Mesendoderm (in vitro differentiated cells): ENCODE measurements at regions not wholly inside any gene's neighbourhood (a gene's known extent, or its start where the extent isn't known, plus 50 kb on each side); places are given as distances from the start of the nearest gene placed in this dataset.
"Not testable (repeated sequence)": the region's sequence is repeated elsewhere in the genome, so short reads cannot be mapped to it uniquely, and the experiment has no call there.

ENCODE experiments used
- DNase-seq: peaks from one replicate; pipeline ENCODE4 v3.0.0; 2013
- H2AK5ac ChIP-seq: 2 replicates; pipeline ENCODE4 v1.6.1; 2013; ENCODE audit warnings: low read length, inconsistent platforms
- H2BK120ac ChIP-seq: 2 replicates; pipeline ENCODE4 v1.6.1; 2013; ENCODE audit warnings: low read depth, mild to moderate bottlenecking, low read length, moderate library complexity, mixed read lengths
- H2BK15ac ChIP-seq: replicated peaks from 2 replicates; pipeline ENCODE4 v1.6.1; 2013; ENCODE audit warnings: low read depth, mild to moderate bottlenecking, moderate library complexity
- H2BK5ac ChIP-seq: 2 replicates; pipeline ENCODE4 v1.6.1; 2013; ENCODE audit warnings: low read length, inconsistent platforms
- H3K18ac ChIP-seq: 2 replicates; pipeline ENCODE4 v1.6.1; 2013; ENCODE audit warnings: mild to moderate bottlenecking, low read length, mixed read lengths
- H3K23ac ChIP-seq: one replicate; pipeline ENCODE4 v1.6.1; 2013; ENCODE audit warnings: low read length
- H3K27ac ChIP-seq: 2 replicates; pipeline ENCODE4 v1.5.1; 2013; ENCODE audit warnings: low read depth, mild to moderate bottlenecking, inconsistent platforms, low read length, moderate library complexity
- H3K27me3 ChIP-seq: 2 replicates; pipeline ENCODE4 v1.6.1; 2013; ENCODE audit warnings: low read length, control low read depth, mild to moderate bottlenecking, inconsistent platforms; ENCODE audit not compliant: insufficient read depth, poor library complexity
- H3K36me3 ChIP-seq: 2 replicates; pipeline ENCODE4 v1.6.1; 2013; ENCODE audit warnings: low read length, inconsistent platforms; ENCODE audit not compliant: control insufficient read depth, insufficient read depth
- H3K4ac ChIP-seq: one replicate; pipeline ENCODE4 v1.6.1; 2013; ENCODE audit warnings: low read depth, mild to moderate bottlenecking, low read length, moderate library complexity
- H3K4me1 ChIP-seq: 2 replicates; pipeline ENCODE4 v1.6.1; 2013; ENCODE audit warnings: low read depth, low read length, inconsistent platforms; ENCODE audit not compliant: control insufficient read depth
- H3K4me2 ChIP-seq: 2 replicates; pipeline ENCODE4 v1.6.1; 2013; ENCODE audit warnings: low read length
- H3K4me3 ChIP-seq: 2 replicates; pipeline ENCODE4 v1.5.1; 2013; ENCODE audit warnings: mild to moderate bottlenecking, low read length
- H3K56ac ChIP-seq: one replicate; pipeline ENCODE4 v1.6.1; 2013; ENCODE audit warnings: low read length
- H3K79me1 ChIP-seq: 2 replicates; pipeline ENCODE4 v1.6.1; 2013; ENCODE audit warnings: low read length, inconsistent platforms
- H3K79me2 ChIP-seq: 2 replicates; pipeline ENCODE4 v1.6.1; 2013; ENCODE audit warnings: mild to moderate bottlenecking, low read length; ENCODE audit not compliant: control insufficient read depth, insufficient read depth
- H3K9ac ChIP-seq: 2 replicates; pipeline ENCODE4 v1.6.1; 2013; ENCODE audit warnings: low read length, inconsistent platforms
- H4K5ac ChIP-seq: one replicate; pipeline ENCODE4 v1.6.1; 2013; ENCODE audit warnings: low read length
- H4K8ac ChIP-seq: one replicate; pipeline ENCODE4 v1.6.1; 2013; ENCODE audit warnings: low read depth, mild to moderate bottlenecking, control low read depth, low read length, moderate library complexity
- WGBS: extraction: QIAGEN DNeasy Blood & Tissue Kit; methylation state at CpG from one replicate; pipeline ENCODE4 v1.1.7; 2013; ENCODE audit warnings: low lambda C conversion rate, missing lambda C conversion rate; ENCODE audit not compliant: insufficient coverage; ENCODE audit errors: extremely low coverage; 5-methylcytosine and 5-hydroxymethylcytosine counted together

DNA sequence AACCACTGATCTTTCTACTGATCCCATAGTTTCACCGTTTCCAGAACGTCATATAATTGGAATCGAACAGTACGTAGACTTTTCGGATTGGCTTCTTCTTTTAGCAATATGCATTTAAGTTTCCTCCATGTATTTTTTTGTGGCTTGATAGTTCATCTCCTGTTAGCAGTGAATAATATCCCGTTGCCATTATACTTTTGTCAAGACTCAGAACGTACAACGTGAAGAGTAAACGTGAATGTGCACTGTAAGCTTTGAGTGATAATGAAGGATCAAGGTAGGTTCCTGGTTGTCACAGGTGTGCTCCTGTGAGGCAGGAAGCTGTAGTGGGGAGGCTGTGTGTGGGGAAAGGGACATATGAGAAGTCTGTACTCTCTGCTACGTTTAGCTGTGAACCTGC is 1463.7 kb downstream of the FOXD4L5 start:
- not testable (repeated sequence) for H4K8ac ChIP-seq, H2BK15ac ChIP-seq, H2BK5ac ChIP-seq, H3K79me1 ChIP-seq, H4K5ac ChIP-seq, H3K79me2 ChIP-seq, H3K27me3 ChIP-seq, H3K4ac ChIP-seq, H3K23ac ChIP-seq, H3K4me2 ChIP-seq, H2BK120ac ChIP-seq, H3K18ac ChIP-seq, H3K27ac ChIP-seq, H3K56ac ChIP-seq, H3K36me3 ChIP-seq, H3K4me1 ChIP-seq, DNase-seq, H3K9ac ChIP-seq, H2AK5ac ChIP-seq, H3K4me3 ChIP-seq
- WGBS: no CpG with 5 or more reads among the region's 10 CpGs

DNA sequence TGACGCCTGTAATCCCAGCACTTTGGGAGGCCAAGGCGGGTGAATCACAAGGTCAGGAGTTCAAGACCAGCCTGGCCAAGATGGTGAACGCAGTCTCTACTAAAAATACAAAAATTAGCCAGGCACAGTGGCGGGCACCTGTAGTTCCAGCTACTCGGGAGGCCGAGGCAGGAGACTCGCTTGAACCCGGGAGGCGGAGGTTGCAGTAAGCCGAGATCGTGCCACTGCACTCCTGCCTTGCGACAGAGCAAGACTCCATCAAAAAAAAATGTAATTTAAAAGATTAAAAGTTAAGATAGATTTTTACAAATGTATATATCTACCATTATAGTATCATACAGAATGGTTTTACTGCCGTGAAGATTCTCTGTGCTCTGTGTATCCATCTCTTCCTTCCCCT is 1464.1 kb downstream of the FOXD4L5 start:
- not testable (repeated sequence) for H3K4ac ChIP-seq, H3K56ac ChIP-seq, H3K4me1 ChIP-seq, H2AK5ac ChIP-seq, H3K23ac ChIP-seq, DNase-seq, H3K79me2 ChIP-seq, H3K18ac ChIP-seq, H2BK120ac ChIP-seq, H2BK5ac ChIP-seq, H3K9ac ChIP-seq, H3K36me3 ChIP-seq, H2BK15ac ChIP-seq, H3K27me3 ChIP-seq, H3K4me2 ChIP-seq, H3K79me1 ChIP-seq, H3K4me3 ChIP-seq, H4K8ac ChIP-seq, H4K5ac ChIP-seq, H3K27ac ChIP-seq
- WGBS: no CpG with 5 or more reads among the region's 13 CpGs

DNA sequence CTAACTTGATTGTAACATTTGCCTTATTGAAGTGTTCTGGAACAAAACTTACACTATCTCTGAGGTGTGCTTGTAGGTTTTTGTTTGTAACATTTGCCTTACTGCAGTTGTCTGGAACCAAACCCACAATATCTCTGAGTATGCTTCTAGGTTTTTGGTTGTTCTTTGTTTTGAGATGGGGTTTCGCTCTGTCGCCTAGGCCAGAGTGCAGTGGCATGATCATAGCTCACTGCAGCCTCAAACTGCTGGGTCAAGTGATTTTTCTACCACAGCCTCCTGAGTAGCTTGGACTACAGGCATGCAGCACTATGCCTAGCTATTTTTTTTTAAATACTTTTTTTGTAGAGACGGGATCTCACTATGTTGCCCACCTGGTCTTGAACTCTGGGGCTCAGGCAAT is 1464.6 kb downstream of the FOXD4L5 start:
- H2BK15ac ChIP-seq, H3K36me3 ChIP-seq, H3K4ac ChIP-seq, H3K4me3 ChIP-seq, H2BK5ac ChIP-seq, H3K23ac ChIP-seq, H3K18ac ChIP-seq, H3K56ac ChIP-seq, H3K79me1 ChIP-seq, H2BK120ac ChIP-seq, H3K27me3 ChIP-seq, H3K79me2 ChIP-seq, H3K4me2 ChIP-seq, H3K4me1 ChIP-seq, H4K5ac ChIP-seq, H2AK5ac ChIP-seq, H3K9ac ChIP-seq, H3K27ac ChIP-seq, H4K8ac ChIP-seq, DNase-seq: not testable (repeated sequence)
- WGBS: no CpG with 5 or more reads among the region's 3 CpGs

DNA sequence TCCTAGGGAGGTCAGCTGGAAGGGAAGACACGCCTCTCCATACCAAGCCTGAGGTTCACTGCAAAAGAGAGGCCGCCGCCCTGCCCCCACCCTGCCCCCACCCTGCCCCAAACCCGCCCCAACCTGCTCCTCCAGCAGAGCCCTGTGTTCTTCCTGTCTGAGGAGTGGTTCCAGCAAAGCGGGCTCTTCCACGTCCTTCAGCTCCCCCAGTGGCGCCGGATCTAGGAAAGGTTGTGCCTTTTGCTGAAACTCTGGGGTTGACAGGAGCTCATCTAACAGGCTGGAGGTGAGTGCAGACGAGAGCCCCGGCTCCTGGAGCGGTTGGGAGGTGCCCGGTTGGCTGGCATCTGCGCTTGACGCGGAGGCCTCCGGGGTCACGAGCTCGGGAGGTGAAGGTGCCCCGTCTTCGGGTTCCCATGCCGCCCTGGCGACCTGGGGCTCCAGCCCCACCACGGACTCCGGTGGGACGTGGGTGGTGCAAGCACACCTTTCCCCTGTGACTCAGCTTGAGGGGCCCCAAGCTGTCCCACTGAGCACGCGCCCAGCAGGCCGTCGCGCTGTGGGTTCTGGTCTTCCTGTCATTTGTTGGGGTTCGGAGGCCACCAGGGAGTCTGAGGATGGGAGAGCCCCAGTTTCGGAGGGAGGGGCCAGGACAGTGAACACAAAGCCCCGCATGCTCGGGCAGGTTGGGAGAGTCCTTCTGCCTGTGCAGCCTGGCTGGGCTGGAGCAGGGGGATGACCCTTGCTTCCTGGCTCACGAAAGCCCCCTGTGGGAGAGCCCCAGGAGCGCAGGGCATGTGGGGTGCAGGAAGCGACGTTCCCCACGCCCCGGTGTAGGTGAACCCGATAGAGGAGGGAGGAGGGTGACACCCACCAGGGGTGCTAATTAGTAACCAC is 1467.1 kb downstream of the FOXD4L5 start:
- peak overlapping the region; percentile 22 for H3K4me3 ChIP-seq
- H2AK5ac ChIP-seq: no peak overlapping the region
- no peaks in the 10 kb centered on the region for H3K79me2 ChIP-seq
- no peaks in the 10 kb centered on the region for H3K79me1 ChIP-seq
- no CpG with 5 or more reads among the region's 41 CpGs for WGBS
- H4K8ac ChIP-seq: no peak overlapping the region
- H3K27ac ChIP-seq: no peak overlapping the region
- H2BK120ac ChIP-seq: no peak overlapping the region
- peak overlapping the region; percentile 78 for H3K56ac ChIP-seq
- no peaks in the 10 kb centered on the region for H3K36me3 ChIP-seq
- H3K4ac ChIP-seq: no peak overlapping the region
- no peak overlapping the region for H2BK15ac ChIP-seq
- no peaks in the 10 kb centered on the region for H3K27me3 ChIP-seq
- no peaks in the 10 kb centered on the region for H3K4me1 ChIP-seq
- H3K4me2 ChIP-seq: peak overlapping the region; percentile 48
- no peak overlapping the region for H3K18ac ChIP-seq
- peak overlapping the region; percentile 45 for H3K9ac ChIP-seq
- peak; percentile 22 for DNase-seq
- H4K5ac ChIP-seq: no peak overlapping the region
- H2BK5ac ChIP-seq: no peak overlapping the region
- peak overlapping the region; percentile 45 for H3K23ac ChIP-seq

DNA sequence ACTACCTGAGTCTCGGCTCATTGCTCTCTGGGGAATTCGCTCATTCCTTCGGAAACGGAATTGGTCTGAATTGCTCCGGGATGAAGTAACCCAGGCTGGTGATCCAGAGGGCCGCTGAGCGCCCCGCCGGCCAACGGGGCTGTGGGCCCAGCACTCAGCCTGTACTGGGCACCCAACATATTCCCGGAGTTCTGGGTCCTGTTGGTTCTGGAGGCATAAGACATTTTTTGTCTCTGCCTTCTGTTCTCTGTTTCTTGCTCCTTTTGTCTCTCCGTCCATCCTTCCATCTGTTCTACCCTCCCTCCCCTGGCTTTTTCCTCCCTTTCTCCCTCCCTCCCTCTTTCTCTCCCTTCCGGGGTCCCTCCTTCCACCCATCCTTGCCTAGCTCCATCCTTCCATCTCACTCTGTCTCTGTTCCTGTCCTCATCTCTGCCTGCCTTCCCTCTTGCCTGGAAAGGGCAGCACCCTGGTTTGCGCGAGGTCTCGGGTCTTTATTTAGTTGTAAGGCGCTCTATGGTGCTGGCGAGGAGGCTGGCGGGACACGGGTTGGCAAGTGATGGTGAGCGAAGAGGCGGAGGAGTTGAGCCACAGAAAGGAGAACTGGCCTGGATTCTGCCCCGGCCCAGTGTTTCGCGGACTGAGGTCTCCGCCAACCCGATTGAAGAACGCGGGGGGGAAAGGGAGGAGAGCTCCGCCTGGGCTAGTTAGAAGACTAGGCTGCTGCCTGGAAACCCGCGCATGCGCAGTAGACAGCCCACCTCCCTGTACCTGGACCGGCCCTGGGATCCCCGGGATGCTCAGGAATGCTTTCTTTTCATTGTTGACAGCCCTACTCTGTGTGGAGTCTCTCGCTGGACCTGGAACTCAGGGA is 1468.0 kb downstream of the FOXD4L5 start:
- Histone ChIP-seq H4K8ac (no peak overlapping the region), H2BK15ac (no peak overlapping the region), H3K56ac (peak overlapping the region; percentile 79), H3K4me2 (peak overlapping the region; percentile 92), H3K27ac (no peak overlapping the region), H2BK120ac (no peak overlapping the region), H2AK5ac (no peak overlapping the region), H3K79me2 (no peaks in the 10 kb centered on the region), H3K18ac (no peak overlapping the region), H3K23ac (no peak overlapping the region), H3K4ac (no peak overlapping the region), H4K5ac (no peak overlapping the region), H3K4me1 (no peaks in the 10 kb centered on the region), H3K79me1 (no peaks in the 10 kb centered on the region), H3K4me3 (peak overlapping the region; percentile 52), H2BK5ac (no peak overlapping the region), H3K9ac (peak overlapping the region; percentile 44), H3K27me3 (no peaks in the 10 kb centered on the region), H3K36me3 (no peaks in the 10 kb centered on the region)
- no CpG with 5 or more reads among the region's 36 CpGs for WGBS
- peak; percentile 98 for DNase-seq
